Trophoblast cell (in vitro differentiated cells and primary cell): ENCODE measurements at regions not wholly inside any gene's neighbourhood (a gene's known extent, or its start where the extent isn't known, plus 50 kb on each side); places are given as distances from the start of the nearest gene placed in this dataset.

Experiments used
- DNase-seq, 2 donors: peaks; one replicate each; pipeline ENCODE4 v3.0.0-alpha.2; 2016
- H2AFZ ChIP-seq: 2 replicates; pipeline ENCODE4 v1.6.1; 2013; ENCODE audit warnings: low read length, moderate library complexity, mild to moderate bottlenecking; ENCODE audit not compliant: insufficient read depth, poor library complexity
- H2AK5ac ChIP-seq: 2 replicates; pipeline ENCODE4 v1.6.1; 2013; ENCODE audit warnings: mild to moderate bottlenecking, low read length
- H2BK120ac ChIP-seq: 2 replicates; pipeline ENCODE4 v1.6.1; 2013; ENCODE audit warnings: low read length, mild to moderate bottlenecking, moderate library complexity; ENCODE audit not compliant: insufficient read depth, poor library complexity
- H2BK12ac ChIP-seq: 2 replicates; pipeline ENCODE4 v1.6.1; 2013; ENCODE audit warnings: mild to moderate bottlenecking, low read length, moderate library complexity
- H2BK5ac ChIP-seq: 2 replicates; pipeline ENCODE4 v1.6.1; 2013; ENCODE audit warnings: low read length, low read depth, moderate library complexity, mild to moderate bottlenecking; ENCODE audit not compliant: poor library complexity
- H3K14ac ChIP-seq: 2 replicates; pipeline ENCODE4 v1.6.1; 2013; ENCODE audit warnings: mild to moderate bottlenecking, low read length
- H3K18ac ChIP-seq: 2 replicates; pipeline ENCODE4 v1.6.1; 2013; ENCODE audit warnings: mild to moderate bottlenecking, low read length
- H3K23ac ChIP-seq: 2 replicates; pipeline ENCODE4 v1.6.1; 2013; ENCODE audit warnings: low read length
- H3K27ac ChIP-seq: 2 replicates; pipeline ENCODE4 v1.5.1; 2013; ENCODE audit warnings: low read depth, mild to moderate bottlenecking, inconsistent platforms, low read length, moderate library complexity
- H3K27me3 ChIP-seq: 2 replicates; pipeline ENCODE4 v1.6.1; 2013; ENCODE audit warnings: inconsistent platforms, mild to moderate bottlenecking, low read length, moderate library complexity; ENCODE audit not compliant: insufficient read depth
- H3K36me3 ChIP-seq, 2 experiments: 1 replicate in 1 of 2; 2 replicates in 1 of 2; pipeline ENCODE4 v1.6.1; 2013; ENCODE audit warnings: low read length in 2 of 2, mild to moderate bottlenecking in 2 of 2, moderate library complexity in 1 of 2; ENCODE audit not compliant: insufficient read depth in 2 of 2, control insufficient read depth in 1 of 2
- H3K4ac ChIP-seq: 2 replicates; pipeline ENCODE4 v1.6.1; 2013; ENCODE audit warnings: low read depth, mild to moderate bottlenecking, low read length, moderate library complexity
- H3K4me1 ChIP-seq, 2 experiments: 1 replicate in 1 of 2; 2 replicates in 1 of 2; pipeline ENCODE4 v1.6.1; 2013; ENCODE audit warnings: low read length in 2 of 2, mild to moderate bottlenecking in 2 of 2, moderate library complexity in 1 of 2; ENCODE audit not compliant: insufficient read depth in 2 of 2, control insufficient read depth in 1 of 2
- H3K4me2 ChIP-seq: 2 replicates; pipeline ENCODE4 v1.6.1; 2013; ENCODE audit warnings: inconsistent platforms, mild to moderate bottlenecking, low read length, moderate library complexity
- H3K4me3 ChIP-seq: 2 replicates; pipeline ENCODE4 v1.5.1; 2013; ENCODE audit warnings: mild to moderate bottlenecking, low read depth, low read length, inconsistent platforms
- H3K79me1 ChIP-seq: one replicate; pipeline ENCODE4 v1.6.1; 2013; ENCODE audit warnings: low read length
- H3K79me2 ChIP-seq: 2 replicates; pipeline ENCODE4 v1.6.1; 2013; ENCODE audit warnings: low read length, mild to moderate bottlenecking; ENCODE audit not compliant: control insufficient read depth, insufficient read depth, poor library complexity
- H3K9ac ChIP-seq: 2 replicates; pipeline ENCODE4 v1.6.1; 2013; ENCODE audit warnings: mild to moderate bottlenecking, low read length
- H3K9me3 ChIP-seq: 2 replicates; pipeline ENCODE4 v1.6.1; 2013; ENCODE audit warnings: low read depth, mild to moderate bottlenecking, control low read depth, inconsistent platforms, low read length; ENCODE audit not compliant: insufficient read depth
- H4K12ac ChIP-seq: 2 replicates; pipeline ENCODE4 v1.6.1; 2013; ENCODE audit warnings: low read depth, mild to moderate bottlenecking, low read length, moderate library complexity
- H4K8ac ChIP-seq: 2 replicates; pipeline ENCODE4 v1.6.1; 2013; ENCODE audit warnings: low read depth, mild to moderate bottlenecking, low read length, moderate library complexity
- H4K91ac ChIP-seq: one replicate; pipeline ENCODE4 v1.6.1; 2013; ENCODE audit warnings: low read depth, mild to moderate bottlenecking, low read length, moderate library complexity
- WGBS: extraction: QIAGEN DNeasy Blood & Tissue Kit; methylation state at CpG from one replicate; pipeline ENCODE4 v1.1.7; 2013; ENCODE audit warnings: missing lambda C conversion rate; ENCODE audit not compliant: insufficient read length, insufficient coverage; ENCODE audit errors: extremely low coverage; 5-methylcytosine and 5-hydroxymethylcytosine counted together

DNA sequence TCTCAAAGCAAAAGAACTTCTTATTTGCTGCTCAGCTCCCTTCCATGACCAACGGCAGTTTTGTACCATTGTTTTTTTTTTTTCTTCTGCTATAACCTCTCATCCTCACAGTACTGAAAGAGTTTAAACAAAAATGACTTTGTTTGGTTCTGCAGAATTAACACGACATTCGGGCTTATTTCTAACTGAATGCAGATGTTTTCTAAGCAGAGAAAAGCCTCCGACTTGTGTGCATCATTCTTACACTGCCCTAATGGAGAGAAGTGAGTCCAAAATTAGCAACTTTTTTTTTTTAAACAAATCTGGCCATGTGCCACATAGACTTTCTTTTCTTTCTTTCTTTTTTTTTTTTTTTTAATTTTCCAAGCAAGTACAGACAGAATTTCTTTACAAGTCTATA, 382.7 kb downstream of the HDGFL1 start:
- no peak overlapping the region for H3K14ac ChIP-seq
- H3K9me3 ChIP-seq: no peaks in the 10 kb centered on the region
- H2BK120ac ChIP-seq: no peak overlapping the region
- no peak overlapping the region for H4K8ac ChIP-seq
- no peaks in the 10 kb centered on the region for H3K79me1 ChIP-seq
- H3K9ac ChIP-seq: no peak overlapping the region
- H3K79me2 ChIP-seq: no peaks in the 10 kb centered on the region
- H3K18ac ChIP-seq: no peak overlapping the region
- H4K12ac ChIP-seq: no peak overlapping the region
- H3K4me1 ChIP-seq: no peaks in the 10 kb centered on the region
- H3K36me3 ChIP-seq: no peaks in the 10 kb centered on the region
- DNase-seq: no peak
- no peaks in the 10 kb centered on the region for H3K27me3 ChIP-seq
- no peak overlapping the region for H3K4ac ChIP-seq
- H2BK5ac ChIP-seq: no peak overlapping the region
- H2BK12ac ChIP-seq: no peak overlapping the region
- no peak overlapping the region for H3K27ac ChIP-seq
- H3K4me2 ChIP-seq: no peak overlapping the region
- no peak overlapping the region for H4K91ac ChIP-seq
- H2AFZ ChIP-seq: no peak overlapping the region
- H3K23ac ChIP-seq: no peak overlapping the region
- H2AK5ac ChIP-seq: no peak overlapping the region
- H3K4me3 ChIP-seq: no peak overlapping the region
- WGBS: no CpG with 5 or more reads among the region's 4 CpGs

DNA sequence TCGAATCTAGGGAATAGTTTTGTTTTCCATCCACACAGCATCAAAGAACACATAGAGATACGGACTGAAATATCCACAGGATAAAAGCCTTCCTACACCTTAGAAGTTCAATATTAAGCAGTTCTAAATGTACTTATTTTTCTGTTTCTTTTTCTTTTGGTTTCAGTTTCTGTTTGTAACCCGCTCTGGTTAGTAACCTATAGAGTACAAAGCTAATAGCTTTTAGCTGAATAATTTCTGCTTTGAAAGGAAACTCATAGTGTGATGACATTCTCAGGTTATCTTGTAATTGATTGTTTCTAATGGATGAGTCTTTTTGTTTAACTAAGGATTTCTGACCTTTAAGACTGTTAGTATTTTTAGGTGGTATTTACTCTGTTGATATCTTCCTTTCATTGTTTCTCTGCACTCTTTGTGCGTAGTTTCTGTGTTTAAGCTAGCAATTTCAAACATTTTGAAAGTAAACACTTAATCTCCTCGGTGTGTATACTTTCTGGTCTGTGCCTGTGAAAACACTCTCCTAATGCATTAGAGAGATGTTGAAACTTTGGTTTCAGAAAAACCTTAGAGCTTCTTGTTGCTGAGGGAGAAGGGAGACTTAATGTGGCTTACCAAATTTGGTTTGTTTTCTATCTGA, 385.5 kb downstream of the HDGFL1 start:
- Histone ChIP-seq H3K4ac (no peak overlapping the region), H2BK120ac (no peak overlapping the region), H3K36me3 (no peaks in the 10 kb centered on the region), H3K9me3 (no peaks in the 10 kb centered on the region), H3K79me1 (no peaks in the 10 kb centered on the region), H3K9ac (no peak overlapping the region), H3K27me3 (no peaks in the 10 kb centered on the region), H2BK12ac (no peak overlapping the region), H3K18ac (no peak overlapping the region), H3K4me1 (no peaks in the 10 kb centered on the region), H3K4me3 (no peak overlapping the region), H3K14ac (no peak overlapping the region), H4K8ac (no peak overlapping the region), H4K91ac (no peak overlapping the region), H2BK5ac (no peak overlapping the region), H3K23ac (no peak overlapping the region), H2AFZ (no peak overlapping the region), H4K12ac (no peak overlapping the region), H3K79me2 (no peaks in the 10 kb centered on the region), H2AK5ac (no peak overlapping the region), H3K4me2 (no peak overlapping the region), H3K27ac (no peak overlapping the region)
- no peak for DNase-seq
- no CpG with 5 or more reads among the region's 5 CpGs for WGBS

DNA sequence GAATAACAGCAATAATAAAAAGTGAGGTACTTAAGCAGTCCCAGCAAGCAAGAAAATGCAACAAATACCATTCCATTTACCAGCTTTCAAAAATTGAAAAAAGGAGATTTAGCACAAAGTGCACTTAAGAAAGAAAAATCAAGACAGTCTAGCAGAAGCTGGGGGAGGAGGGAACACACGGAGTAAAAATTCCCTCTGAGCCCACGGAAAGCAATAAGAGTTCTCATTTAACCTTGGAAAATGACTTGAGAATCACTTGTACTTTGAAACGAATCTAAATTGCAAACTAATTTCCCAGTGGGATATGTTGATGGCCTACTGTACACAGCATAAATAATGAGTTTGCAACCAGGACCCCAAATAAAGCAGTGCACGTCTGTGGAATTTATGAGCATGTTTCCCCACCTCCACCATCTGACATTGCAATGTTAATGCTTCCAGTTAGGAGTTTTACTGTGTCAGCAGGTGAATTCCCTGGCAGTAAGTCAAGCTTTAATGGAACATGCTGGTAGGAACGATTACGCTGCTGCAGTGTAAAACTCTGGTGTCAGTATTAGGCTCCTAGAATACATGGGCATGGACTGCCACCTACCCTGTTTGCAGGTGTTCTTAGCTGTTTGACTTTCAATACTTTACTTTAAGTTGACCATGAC, 386.8 kb downstream of the HDGFL1 start:
- Histone ChIP-seq H3K9me3 (no peaks in the 10 kb centered on the region), H3K79me2 (no peaks in the 10 kb centered on the region), H3K27me3 (no peaks in the 10 kb centered on the region), H2AK5ac (no peak overlapping the region), H3K14ac (no peak overlapping the region), H2BK5ac (no peak overlapping the region), H3K4me3 (no peak overlapping the region), H3K4ac (no peak overlapping the region), H2BK120ac (no peak overlapping the region), H4K8ac (no peak overlapping the region), H2BK12ac (no peak overlapping the region), H4K91ac (no peak overlapping the region), H3K9ac (no peak overlapping the region), H2AFZ (no peak overlapping the region), H3K27ac (no peak overlapping the region), H3K4me1 (no peaks in the 10 kb centered on the region), H3K36me3 (no peaks in the 10 kb centered on the region), H3K23ac (no peak overlapping the region), H3K79me1 (no peaks in the 10 kb centered on the region), H3K4me2 (no peak overlapping the region), H3K18ac (no peak overlapping the region), H4K12ac (no peak overlapping the region)
- no CpG with 5 or more reads among the region's 6 CpGs for WGBS
- peak; percentile 2 to 30 for DNase-seq

DNA sequence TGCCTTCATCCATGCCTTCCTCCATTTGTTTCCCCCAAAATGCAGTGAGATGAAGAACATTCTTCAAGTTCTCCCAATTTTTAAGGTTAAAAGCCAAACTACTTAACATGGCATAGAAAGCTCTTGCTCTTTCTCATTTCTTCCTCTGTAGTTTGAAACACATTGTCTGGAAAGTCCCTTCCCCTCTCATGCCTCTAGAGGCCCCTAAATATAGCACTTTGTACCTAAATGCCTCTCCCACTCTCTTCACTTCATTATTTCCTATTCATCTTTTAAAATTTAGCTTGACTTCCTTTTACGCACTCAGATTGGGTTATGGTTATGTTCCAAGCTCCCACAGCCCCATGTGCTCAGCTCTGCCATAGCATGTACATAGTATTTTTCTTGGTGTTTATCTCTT, 389.3 kb downstream of the HDGFL1 start:
- H3K79me2 ChIP-seq: no peaks in the 10 kb centered on the region
- no peak overlapping the region for H2BK120ac ChIP-seq
- no CpG with 5 or more reads among the region's 1 CpG for WGBS
- H3K27me3 ChIP-seq: no peaks in the 10 kb centered on the region
- H3K27ac ChIP-seq: no peak overlapping the region
- H3K23ac ChIP-seq: no peak overlapping the region
- H3K4me1 ChIP-seq: no peaks in the 10 kb centered on the region
- no peak overlapping the region for H3K4ac ChIP-seq
- no peak overlapping the region for H3K4me2 ChIP-seq
- no peak overlapping the region for H2BK12ac ChIP-seq
- no peak overlapping the region for H3K18ac ChIP-seq
- no peak overlapping the region for H2BK5ac ChIP-seq
- H4K8ac ChIP-seq: no peak overlapping the region
- no peaks in the 10 kb centered on the region for H3K36me3 ChIP-seq
- no peak overlapping the region for H4K91ac ChIP-seq
- H2AK5ac ChIP-seq: no peak overlapping the region
- no peak overlapping the region for H4K12ac ChIP-seq
- no peak overlapping the region for H3K14ac ChIP-seq
- no peak overlapping the region for H3K4me3 ChIP-seq
- no peaks in the 10 kb centered on the region for H3K79me1 ChIP-seq
- no peak for DNase-seq
- no peaks in the 10 kb centered on the region for H3K9me3 ChIP-seq
- no peak overlapping the region for H2AFZ ChIP-seq
- no peak overlapping the region for H3K9ac ChIP-seq
